H9 (cell line): ENCODE measurements at regions not wholly inside any gene's neighbourhood (a gene's known extent, or its start where the extent isn't known, plus 50 kb on each side); places are given as distances from the start of the nearest gene placed in this dataset.

ENCODE experiments used
- DNase-seq: peaks from one replicate; pipeline ENCODE4 v3.0.0-alpha.2; 2017
- H2AFZ ChIP-seq: one replicate; pipeline ENCODE4 v1.6.1; 2013; ENCODE audit warnings: mild to moderate bottlenecking, low read length, control low read depth, moderate library complexity
- H2AK5ac ChIP-seq: 2 replicates; pipeline ENCODE4 v1.6.1; 2013; ENCODE audit warnings: low read length, control low read depth, mixed read lengths; ENCODE audit not compliant: insufficient read length
- H2BK120ac ChIP-seq: one replicate; pipeline ENCODE4 v1.6.1; 2013; ENCODE audit warnings: low read depth, mild to moderate bottlenecking, low read length, control low read depth, inconsistent platforms; ENCODE audit not compliant: poor library complexity, severe bottlenecking
- H2BK12ac ChIP-seq: 2 replicates; pipeline ENCODE4 v1.6.1; 2013; ENCODE audit warnings: low read length, control low read depth, mixed read lengths, low read depth; ENCODE audit not compliant: insufficient read length
- H2BK15ac ChIP-seq: 2 replicates; pipeline ENCODE4 v1.6.1; 2013; ENCODE audit warnings: low read depth, low read length, control low read depth
- H2BK20ac ChIP-seq: one replicate; pipeline ENCODE4 v1.6.1; 2013; ENCODE audit warnings: low read depth, mild to moderate bottlenecking, low read length, control low read depth, inconsistent platforms; ENCODE audit not compliant: poor library complexity, severe bottlenecking
- H2BK5ac ChIP-seq: 2 replicates; pipeline ENCODE4 v1.6.1; 2013; ENCODE audit warnings: low read length, control low read depth, mixed read lengths; ENCODE audit not compliant: insufficient read length
- H3K14ac ChIP-seq: 2 replicates; pipeline ENCODE4 v1.6.1; 2013; ENCODE audit warnings: low read length, control low read depth; ENCODE audit not compliant: insufficient read depth
- H3K18ac ChIP-seq: 2 replicates; pipeline ENCODE4 v1.6.1; 2013; ENCODE audit warnings: low read depth, mild to moderate bottlenecking, mixed read lengths, low read length, control low read depth; ENCODE audit not compliant: insufficient read length
- H3K23ac ChIP-seq: 2 replicates; pipeline ENCODE4 v1.6.1; 2013; ENCODE audit warnings: low read length, control low read depth, mixed read lengths, low read depth; ENCODE audit not compliant: insufficient read length
- H3K23me2 ChIP-seq: 2 replicates; pipeline ENCODE4 v1.6.1; 2013; ENCODE audit warnings: low read depth, mild to moderate bottlenecking, mixed read lengths, low read length, control low read depth; ENCODE audit not compliant: insufficient read length, poor library complexity, severe bottlenecking
- H3K27ac ChIP-seq: 2 replicates; pipeline ENCODE4 v1.5.1; 2013; ENCODE audit warnings: low read length, control low read depth, mixed read lengths, low read depth; ENCODE audit not compliant: insufficient read length
- H3K27me3 ChIP-seq: 2 replicates; pipeline ENCODE4 v1.6.1; 2013; ENCODE audit warnings: low read length, control low read depth, inconsistent platforms; ENCODE audit not compliant: insufficient read depth
- H3K4ac ChIP-seq: 2 replicates; pipeline ENCODE4 v1.6.1; 2013; ENCODE audit warnings: low read depth, mild to moderate bottlenecking, control low read depth, inconsistent platforms, low read length, moderate library complexity
- H3K4me1 ChIP-seq: 2 replicates; pipeline ENCODE4 v1.6.1; 2013; ENCODE audit warnings: low read length, control low read depth, inconsistent platforms; ENCODE audit not compliant: insufficient read depth
- H3K4me2 ChIP-seq: 2 replicates; pipeline ENCODE4 v1.6.1; 2013; ENCODE audit warnings: low read length, control low read depth, mixed read lengths; ENCODE audit not compliant: insufficient read length, insufficient read depth
- H3K56ac ChIP-seq: 2 replicates; pipeline ENCODE4 v1.6.1; 2013; ENCODE audit warnings: low read depth, mild to moderate bottlenecking, mixed read lengths, low read length, control low read depth; ENCODE audit not compliant: insufficient read length
- H3K79me1 ChIP-seq: 2 replicates; pipeline ENCODE4 v1.6.1; 2013; ENCODE audit warnings: low read depth, mild to moderate bottlenecking, moderate library complexity, low read length, control low read depth, inconsistent platforms; ENCODE audit not compliant: insufficient read depth, poor library complexity, severe bottlenecking
- H3K79me2 ChIP-seq: 2 replicates; pipeline ENCODE4 v1.6.1; 2013; ENCODE audit warnings: low read length, control low read depth, inconsistent platforms; ENCODE audit not compliant: insufficient read depth
- H3K9ac ChIP-seq: 2 replicates; pipeline ENCODE4 v1.6.1; 2013; ENCODE audit warnings: low read length, control low read depth, mixed read lengths; ENCODE audit not compliant: insufficient read length; ENCODE audit errors: extremely low read depth
- H3K9me3 ChIP-seq: one replicate; pipeline ENCODE4 v1.6.1; 2013; ENCODE audit warnings: low read depth, low read length, inconsistent platforms; ENCODE audit not compliant: control insufficient read depth
- H3T11ph ChIP-seq: one replicate; pipeline ENCODE4 v1.6.1; 2013; ENCODE audit warnings: mild to moderate bottlenecking, low read length, control low read depth, inconsistent platforms
- H4K20me1 ChIP-seq: one replicate; pipeline ENCODE4 v1.6.1; 2013; ENCODE audit not compliant: control insufficient read depth, insufficient read length, insufficient read depth
- H4K5ac ChIP-seq: 2 replicates; pipeline ENCODE4 v1.6.1; 2013; ENCODE audit warnings: low read depth, mild to moderate bottlenecking, mixed read lengths, low read length, control low read depth; ENCODE audit not compliant: insufficient read length
- H4K8ac ChIP-seq: replicated peaks from 2 replicates; pipeline ENCODE4 v1.6.1; 2013; ENCODE audit warnings: low read length, control low read depth, mixed read lengths, low read depth; ENCODE audit not compliant: insufficient read length
- H4K91ac ChIP-seq: 2 replicates; pipeline ENCODE4 v1.6.1; 2013; ENCODE audit warnings: low read depth, mild to moderate bottlenecking, moderate library complexity, mixed read lengths, low read length, control low read depth; ENCODE audit not compliant: insufficient read length
- H3K27ac Mint-ChIP-seq, 3 experiments: 2 replicates in 2 of 3; 3 replicates in 1 of 3; pipeline ENCODE4 v1.8.0; 2020 to 2021; ENCODE audit warnings: mixed read lengths in 3 of 3, mild to moderate bottlenecking in 1 of 3, moderate library complexity in 1 of 3
- H3K27me3 Mint-ChIP-seq: 2 replicates; pipeline ENCODE4 v1.8.0; 2021; ENCODE audit warnings: low read depth, mild to moderate bottlenecking, moderate library complexity, mixed read lengths
- H3K36me3 Mint-ChIP-seq, 3 experiments: 2 replicates in 2 of 3; 3 replicates in 1 of 3; pipeline ENCODE4 v1.8.0; 2020 to 2021; ENCODE audit warnings: low read depth in 3 of 3, mixed read lengths in 3 of 3; ENCODE audit not compliant: insufficient read depth in 1 of 3
- H3K4me1 Mint-ChIP-seq, 2 experiments: 2 replicates each; pipeline ENCODE4 v1.8.0; 2020; ENCODE audit warnings: mixed read lengths in 2 of 2
- H3K4me3 Mint-ChIP-seq, 2 experiments: 2 replicates in 1 of 2; 3 replicates in 1 of 2; pipeline ENCODE4 v1.8.0; 2020 to 2021; ENCODE audit warnings: mild to moderate bottlenecking in 2 of 2, mixed read lengths in 2 of 2, moderate library complexity in 1 of 2
- H3K9me3 Mint-ChIP-seq, 2 experiments: 2 replicates in 1 of 2; 3 replicates in 1 of 2; pipeline ENCODE4 v1.8.0; 2020; ENCODE audit warnings: mild to moderate bottlenecking in 2 of 2, mixed read lengths in 2 of 2, moderate library complexity in 1 of 2
- WGBS: extraction: QIAGEN DNeasy Blood & Tissue Kit; methylation state at CpG from one replicate; pipeline ENCODE4 v1.1.7; 2013; ENCODE audit warnings: missing lambda C conversion rate, low lambda C conversion rate, mixed read lengths; ENCODE audit not compliant: insufficient read length; ENCODE audit errors: extremely low coverage; 5-methylcytosine and 5-hydroxymethylcytosine counted together
- TF ChIP-seq, protein P1 (sequence below): fragments of 200-600 bp; sonication (generic); conservative IDR thresholded peaks from 3 replicates; pipeline ENCODE4 v1.8.0; 2021; ENCODE audit warnings: antibody characterized with exemption, mild to moderate bottlenecking

DNA sequence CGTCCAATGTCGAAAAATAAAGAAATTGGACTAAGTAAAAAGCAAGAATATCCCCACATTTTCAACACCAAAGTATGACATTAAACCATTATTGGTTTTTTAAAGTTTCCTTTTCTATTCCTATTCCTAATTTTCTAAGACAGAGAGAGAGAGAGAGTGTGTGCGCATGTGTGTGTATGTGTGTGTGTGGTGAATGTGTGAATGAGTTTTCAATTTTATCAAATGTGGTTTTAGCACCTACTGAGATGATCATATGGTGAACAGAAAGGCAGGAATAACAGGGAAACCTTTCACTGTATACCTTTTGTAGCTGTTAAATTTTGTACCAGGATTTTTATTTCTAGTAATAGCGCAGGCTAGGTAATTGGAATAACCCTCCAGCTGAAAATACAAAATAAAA, 80.4 kb upstream of the RAP1B start:
- no peak overlapping the region for H4K8ac ChIP-seq
- H2AFZ ChIP-seq, result no peak overlapping the region
- H2BK12ac ChIP-seq, result no peak overlapping the region
- DNase-seq, result no peak
- Mint-ChIP-seq H3K27ac (no peak overlapping the region), H3K4me1 (no peaks in the 10 kb centered on the region), H3K4me3 (no peak overlapping the region), H3K36me3 (no peaks in the 10 kb centered on the region), H3K9me3 (peaks cover 7 to 8% of the 10 kb centered on the region in 2 experiments; a peak in 4 of 5 replicates), H3K27me3 (no peaks in the 10 kb centered on the region)
- no peak overlapping the region for H3T11ph ChIP-seq
- no peaks in the 10 kb centered on the region for H3K79me1 ChIP-seq
- peaks cover 2% of the 10 kb centered on the region for H3K9me3 ChIP-seq
- no peak overlapping the region for H3K56ac ChIP-seq
- no peak overlapping the region for H2AK5ac ChIP-seq
- no peak overlapping the region for H3K4me2 ChIP-seq
- H3K9ac ChIP-seq, result no peak overlapping the region
- no peak overlapping the region for H4K91ac ChIP-seq
- no peak overlapping the region for H2BK15ac ChIP-seq
- H3K27ac ChIP-seq, result no peak overlapping the region
- no peaks in the 10 kb centered on the region for H3K79me2 ChIP-seq
- H3K27me3 ChIP-seq, result no peaks in the 10 kb centered on the region
- H3K23me2 ChIP-seq, result no peaks in the 10 kb centered on the region
- H3K23ac ChIP-seq, result no peak overlapping the region
- no peak overlapping the region for H4K5ac ChIP-seq
- no peak overlapping the region for H3K14ac ChIP-seq
- H3K4ac ChIP-seq, result no peak overlapping the region
- no peaks in the 10 kb centered on the region for H3K4me1 ChIP-seq
- no peak overlapping the region for H2BK5ac ChIP-seq
- H2BK120ac ChIP-seq, result no peak overlapping the region
- no peak overlapping the region for H3K18ac ChIP-seq
- TF ChIP-seq, protein P1, sequence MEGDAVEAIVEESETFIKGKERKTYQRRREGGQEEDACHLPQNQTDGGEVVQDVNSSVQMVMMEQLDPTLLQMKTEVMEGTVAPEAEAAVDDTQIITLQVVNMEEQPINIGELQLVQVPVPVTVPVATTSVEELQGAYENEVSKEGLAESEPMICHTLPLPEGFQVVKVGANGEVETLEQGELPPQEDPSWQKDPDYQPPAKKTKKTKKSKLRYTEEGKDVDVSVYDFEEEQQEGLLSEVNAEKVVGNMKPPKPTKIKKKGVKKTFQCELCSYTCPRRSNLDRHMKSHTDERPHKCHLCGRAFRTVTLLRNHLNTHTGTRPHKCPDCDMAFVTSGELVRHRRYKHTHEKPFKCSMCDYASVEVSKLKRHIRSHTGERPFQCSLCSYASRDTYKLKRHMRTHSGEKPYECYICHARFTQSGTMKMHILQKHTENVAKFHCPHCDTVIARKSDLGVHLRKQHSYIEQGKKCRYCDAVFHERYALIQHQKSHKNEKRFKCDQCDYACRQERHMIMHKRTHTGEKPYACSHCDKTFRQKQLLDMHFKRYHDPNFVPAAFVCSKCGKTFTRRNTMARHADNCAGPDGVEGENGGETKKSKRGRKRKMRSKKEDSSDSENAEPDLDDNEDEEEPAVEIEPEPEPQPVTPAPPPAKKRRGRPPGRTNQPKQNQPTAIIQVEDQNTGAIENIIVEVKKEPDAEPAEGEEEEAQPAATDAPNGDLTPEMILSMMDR, result no peak
- WGBS, result no CpG with 5 or more reads among the region's 4 CpGs
- no peaks in the 10 kb centered on the region for H4K20me1 ChIP-seq
- no peak overlapping the region for H2BK20ac ChIP-seq
